AG04449 (cell line): ENCODE measurements at regions not wholly inside any gene's neighbourhood (a gene's known extent, or its start where the extent isn't known, plus 50 kb on each side); places are given as distances from the start of the nearest gene placed in this dataset.

Source experiments
- CTCF ChIA-PET: fragments of 350-600 bp; formaldehyde crosslinking; extraction: SDS; loops from one replicate; lab custom pipeline; 2021; ENCODE audit warnings: antibody characterized with exemption; lab: Yijun Ruan, JAX
- POLR2A ChIA-PET: fragments of 400-600, 350-600 bp; formaldehyde crosslinking; extraction: SDS; loops from one replicate; lab custom pipeline; 2020; ENCODE audit warnings: antibody characterized with exemption, inconsistent platforms; lab: Yijun Ruan, JAX
- DNase-seq: peaks from one replicate; pipeline ENCODE4 v3.0.0-alpha.2; 2010; ENCODE audit warnings: low read depth, low spot score
- H3K4me3 ChIP-seq: 2 replicates; pipeline ENCODE4 v1.5.1; 2011; ENCODE audit warnings: low read depth, mild to moderate bottlenecking, control low read depth, low read length
- CTCF ChIP-seq: IDR thresholded peaks from one replicate; pipeline ENCODE4 v1.5.1; 2011; ENCODE audit warnings: mild to moderate bottlenecking, moderate library complexity, low read length, control low read depth, inconsistent platforms; ENCODE audit not compliant: insufficient read depth; ENCODE audit errors: missing control alignments

- ChIA-PET CTCF (interaction anchor here (0.6 kb wide), 1 partner anchor 13 kb away, joined by 3 read pairs; no protein-coding TSS in a partner anchor), POLR2A (no interaction called here)
- no peak for TF ChIP-seq CTCF
- no peak for DNase-seq
- H3K4me3 ChIP-seq, result no peak overlapping the region
Observed at GRCh38 chr2:83240611-83241010, 1218.5 kb downstream of the SUCLG1 start.

GRCh38 chr2:83238111-83238510, 1221.0 kb downstream of the SUCLG1 start:
- no peak for TF ChIP-seq CTCF
- POLR2A ChIA-PET, result no interaction called here
- DNase-seq, result no peak
- CTCF ChIA-PET, result no interaction called here
- H3K4me3 ChIP-seq, result no peak overlapping the region

- ChIA-PET POLR2A (no interaction called here), CTCF (no interaction called here)
- H3K4me3 ChIP-seq, result no peak overlapping the region
- no peak for DNase-seq
- no peak for TF ChIP-seq CTCF
Observed at GRCh38 chr2:83234246-83234645, 1224.8 kb downstream of the SUCLG1 start.

GRCh38 chr2:83233781-83234180, 1225.3 kb downstream of the SUCLG1 start:
- ChIA-PET CTCF (no interaction called here), POLR2A (no interaction called here)
- TF ChIP-seq CTCF, result no peak
- H3K4me3 ChIP-seq, result no peak overlapping the region
- DNase-seq, result no peak

GRCh38 chr2:83233326-83233725, 1225.8 kb downstream of the SUCLG1 start:
- no peak overlapping the region for H3K4me3 ChIP-seq
- TF ChIP-seq CTCF, result no peak
- no peak for DNase-seq
- ChIA-PET POLR2A (no interaction called here), CTCF (no interaction called here)

- no peak for DNase-seq
- TF ChIP-seq CTCF, result no peak
- CTCF ChIA-PET, result no interaction called here
- no peak overlapping the region for H3K4me3 ChIP-seq
- POLR2A ChIA-PET, result no interaction called here
Observed at GRCh38 chr2:83229443-83229842, 1229.6 kb downstream of the SUCLG1 start.
